Neuron (in vitro differentiated cells): ENCODE measurements at regions not wholly inside any gene's neighbourhood (a gene's known extent, or its start where the extent isn't known, plus 50 kb on each side); places are given as distances from the start of the nearest gene placed in this dataset.
"Not testable (repeated sequence)": the region's sequence is repeated elsewhere in the genome, so short reads cannot be mapped to it uniquely, and the experiment has no call there.

ENCODE experiments used
- H2AFZ ChIP-seq: one replicate; pipeline ENCODE4 v1.6.1; 2013; ENCODE audit warnings: low read depth, mild to moderate bottlenecking, inconsistent platforms, low read length, moderate library complexity
- H3K27me3 ChIP-seq: one replicate; pipeline ENCODE4 v1.6.1; 2013; ENCODE audit warnings: low read length; ENCODE audit not compliant: insufficient read depth
- H3K36me3 ChIP-seq: one replicate; pipeline ENCODE4 v1.6.1; 2013; ENCODE audit warnings: low read length; ENCODE audit not compliant: insufficient read depth
- H3K4me1 ChIP-seq: one replicate; pipeline ENCODE4 v1.6.1; 2013; ENCODE audit warnings: low read length; ENCODE audit not compliant: insufficient read depth
- H3K4me3 ChIP-seq: 2 replicates; pipeline ENCODE4 v1.5.1; 2013; ENCODE audit warnings: mild to moderate bottlenecking, low read length, moderate library complexity
- H3K9me3 ChIP-seq: one replicate; pipeline ENCODE4 v1.6.1; 2013; ENCODE audit warnings: low read length

GRCh38 chrX:10971759-10972158 lies 139.4 kb upstream of the HCCS start:
- H2AFZ ChIP-seq, result no peak overlapping the region
- no peak overlapping the region for H3K4me3 ChIP-seq
- no peaks in the 10 kb centered on the region for H3K4me1 ChIP-seq
- no peaks in the 10 kb centered on the region for H3K9me3 ChIP-seq
- no peaks in the 10 kb centered on the region for H3K36me3 ChIP-seq
- no peaks in the 10 kb centered on the region for H3K27me3 ChIP-seq

GRCh38 chrX:10972706-10973105 lies 138.4 kb upstream of the HCCS start:
- Histone ChIP-seq H3K4me3 (no peak overlapping the region), H2AFZ (no peak overlapping the region), H3K36me3 (no peaks in the 10 kb centered on the region), H3K27me3 (no peaks in the 10 kb centered on the region), H3K9me3 (no peaks in the 10 kb centered on the region), H3K4me1 (no peaks in the 10 kb centered on the region)

- H2AFZ ChIP-seq, result no peak overlapping the region
- no peaks in the 10 kb centered on the region for H3K4me1 ChIP-seq
- H3K36me3 ChIP-seq, result no peaks in the 10 kb centered on the region
- H3K9me3 ChIP-seq, result no peaks in the 10 kb centered on the region
- no peaks in the 10 kb centered on the region for H3K27me3 ChIP-seq
- no peak overlapping the region for H3K4me3 ChIP-seq
These were observed 136.2 kb upstream of the HCCS start for GRCh38 chrX:10974920-10975319.

- Histone ChIP-seq H3K27me3 (no peaks in the 10 kb centered on the region), H3K4me1 (no peaks in the 10 kb centered on the region), H3K4me3 (no peak overlapping the region), H3K36me3 (no peaks in the 10 kb centered on the region), H3K9me3 (no peaks in the 10 kb centered on the region), H2AFZ (no peak overlapping the region)
These were observed 131.2 kb upstream of the HCCS start for GRCh38 chrX:10979956-10980355.

- no peaks in the 10 kb centered on the region for H3K4me1 ChIP-seq
- H2AFZ ChIP-seq, result no peak overlapping the region
- no peaks in the 10 kb centered on the region for H3K27me3 ChIP-seq
- H3K36me3 ChIP-seq, result no peaks in the 10 kb centered on the region
- no peaks in the 10 kb centered on the region for H3K9me3 ChIP-seq
- no peak overlapping the region for H3K4me3 ChIP-seq
These were observed 129.6 kb upstream of the HCCS start for GRCh38 chrX:10981506-10981905.

- no peaks in the 10 kb centered on the region for H3K36me3 ChIP-seq
- no peak overlapping the region for H3K4me3 ChIP-seq
- no peaks in the 10 kb centered on the region for H3K4me1 ChIP-seq
- no peak overlapping the region for H2AFZ ChIP-seq
- no peaks in the 10 kb centered on the region for H3K27me3 ChIP-seq
- no peaks in the 10 kb centered on the region for H3K9me3 ChIP-seq
These were observed 127.6 kb upstream of the HCCS start for GRCh38 chrX:10983526-10983925.

- peaks cover 6% of the 10 kb centered on the region for H3K4me1 ChIP-seq
- H2AFZ ChIP-seq, result no peak overlapping the region
- H3K9me3 ChIP-seq, result no peaks in the 10 kb centered on the region
- no peaks in the 10 kb centered on the region for H3K27me3 ChIP-seq
- H3K4me3 ChIP-seq, result no peak overlapping the region
- H3K36me3 ChIP-seq, result no peaks in the 10 kb centered on the region
These were observed 126.9 kb upstream of the HCCS start for GRCh38 chrX:10984213-10984612.

GRCh38 chrX:10986616-10987015 lies 124.5 kb upstream of the HCCS start:
- H3K4me1 ChIP-seq, result peaks cover 11% of the 10 kb centered on the region
- H3K9me3 ChIP-seq, result no peaks in the 10 kb centered on the region
- H2AFZ ChIP-seq, result no peak overlapping the region
- no peaks in the 10 kb centered on the region for H3K36me3 ChIP-seq
- no peak overlapping the region for H3K4me3 ChIP-seq
- no peaks in the 10 kb centered on the region for H3K27me3 ChIP-seq

- no peak overlapping the region for H3K4me3 ChIP-seq
- no peak overlapping the region for H2AFZ ChIP-seq
- no peaks in the 10 kb centered on the region for H3K9me3 ChIP-seq
- H3K36me3 ChIP-seq, result no peaks in the 10 kb centered on the region
- peaks cover 3% of the 10 kb centered on the region for H3K27me3 ChIP-seq
- peaks cover 11% of the 10 kb centered on the region for H3K4me1 ChIP-seq
These were observed 122.5 kb upstream of the HCCS start for GRCh38 chrX:10988653-10989052.

- H3K36me3 ChIP-seq, result no peaks in the 10 kb centered on the region
- H3K9me3 ChIP-seq, result no peaks in the 10 kb centered on the region
- no peak overlapping the region for H3K4me3 ChIP-seq
- H3K27me3 ChIP-seq, result peaks cover 3% of the 10 kb centered on the region
- H3K4me1 ChIP-seq, result peaks cover 11% of the 10 kb centered on the region
- no peak overlapping the region for H2AFZ ChIP-seq
These were observed 121.7 kb upstream of the HCCS start for GRCh38 chrX:10989386-10989785.

- peaks cover 11% of the 10 kb centered on the region for H3K4me1 ChIP-seq
- peaks cover 3% of the 10 kb centered on the region for H3K27me3 ChIP-seq
- no peaks in the 10 kb centered on the region for H3K9me3 ChIP-seq
- no peak overlapping the region for H3K4me3 ChIP-seq
- no peak overlapping the region for H2AFZ ChIP-seq
- H3K36me3 ChIP-seq, result no peaks in the 10 kb centered on the region
These were observed 120.7 kb upstream of the HCCS start for GRCh38 chrX:10990418-10990817.

- no peaks in the 10 kb centered on the region for H3K36me3 ChIP-seq
- H3K4me3 ChIP-seq, result no peak overlapping the region
- H3K4me1 ChIP-seq, result peaks cover 11% of the 10 kb centered on the region
- no peak overlapping the region for H2AFZ ChIP-seq
- peaks cover 3% of the 10 kb centered on the region for H3K27me3 ChIP-seq
- no peaks in the 10 kb centered on the region for H3K9me3 ChIP-seq
These were observed 120.2 kb upstream of the HCCS start for GRCh38 chrX:10990976-10991375.

- H3K4me3 ChIP-seq, result no peak overlapping the region
- peaks cover 11% of the 10 kb centered on the region for H3K4me1 ChIP-seq
- no peaks in the 10 kb centered on the region for H3K36me3 ChIP-seq
- H3K27me3 ChIP-seq, result peaks cover 3% of the 10 kb centered on the region
- H3K9me3 ChIP-seq, result no peaks in the 10 kb centered on the region
- H2AFZ ChIP-seq, result no peak overlapping the region
These were observed 119.0 kb upstream of the HCCS start for GRCh38 chrX:10992110-10992509.

GRCh38 chrX:11007076-11007475 lies 104.1 kb upstream of the HCCS start:
- H2AFZ ChIP-seq, H3K4me1 ChIP-seq, H3K27me3 ChIP-seq, H3K4me3 ChIP-seq, H3K9me3 ChIP-seq, H3K36me3 ChIP-seq: not testable (repeated sequence)
